Fibroblast of gingiva (primary cell): ENCODE measurements at regions not wholly inside any gene's neighbourhood (a gene's known extent, or its start where the extent isn't known, plus 50 kb on each side); places are given as distances from the start of the nearest gene placed in this dataset.

Experiments used
- DNase-seq: peaks from one replicate; pipeline ENCODE4 v3.0.0-alpha.2; 2011; ENCODE audit warnings: low read depth

DNA sequence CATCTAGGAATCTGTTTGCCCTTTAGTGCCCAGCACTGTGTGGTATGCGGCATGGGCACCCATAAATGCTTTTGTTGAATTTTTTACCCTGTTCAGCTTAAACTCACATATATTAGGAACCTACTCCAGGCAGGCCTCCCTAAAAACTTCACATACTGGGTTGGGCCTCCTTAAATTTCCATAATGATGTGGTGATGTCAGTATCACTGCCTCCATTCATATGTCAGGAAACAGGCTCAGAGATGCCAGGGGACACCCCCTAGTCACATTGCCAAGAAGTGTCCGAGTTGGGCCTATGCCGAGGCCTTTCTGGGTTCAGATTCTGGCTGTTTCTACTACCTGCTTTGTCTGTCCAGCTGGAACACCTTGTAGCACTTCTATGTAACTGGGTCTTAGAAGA lies 55.7 kb upstream of the RUNX3 start:
- DNase-seq, result no peak

DNA sequence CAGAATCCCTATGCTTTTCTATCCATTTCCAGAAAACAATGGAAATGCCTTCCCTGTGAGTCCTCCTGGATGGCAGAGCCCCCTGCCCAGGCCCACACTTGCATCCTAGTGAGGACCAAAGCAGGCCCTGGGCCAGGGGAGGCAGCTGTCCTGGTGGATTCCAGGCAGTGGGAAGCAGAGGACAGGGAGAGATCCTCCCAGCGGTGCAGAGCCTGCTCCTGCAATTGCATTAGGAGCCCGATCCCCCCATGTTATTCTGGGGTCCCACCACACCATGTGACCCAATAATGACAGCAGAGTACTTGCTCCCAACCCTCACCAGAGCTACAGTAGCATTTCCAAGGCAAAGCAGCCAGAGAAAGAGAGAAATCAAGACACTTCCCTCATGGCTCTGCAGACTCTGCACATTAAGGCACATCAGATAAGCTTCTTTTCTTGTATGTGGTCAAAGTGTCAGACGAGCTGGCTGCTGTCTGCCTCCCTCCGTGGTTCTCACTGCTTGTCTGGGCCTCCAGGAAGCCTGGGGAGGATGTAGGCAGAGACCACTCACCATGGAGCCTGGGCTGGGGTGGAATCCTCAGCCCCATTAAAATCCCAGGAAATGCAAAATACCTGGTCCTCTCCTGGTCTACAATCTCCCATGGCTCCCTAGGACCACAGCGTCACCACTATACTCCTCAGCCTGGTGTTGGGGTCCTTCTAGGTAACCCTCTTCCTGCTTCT lies 54.9 kb upstream of the RUNX3 start:
- DNase-seq, result no peak

DNA sequence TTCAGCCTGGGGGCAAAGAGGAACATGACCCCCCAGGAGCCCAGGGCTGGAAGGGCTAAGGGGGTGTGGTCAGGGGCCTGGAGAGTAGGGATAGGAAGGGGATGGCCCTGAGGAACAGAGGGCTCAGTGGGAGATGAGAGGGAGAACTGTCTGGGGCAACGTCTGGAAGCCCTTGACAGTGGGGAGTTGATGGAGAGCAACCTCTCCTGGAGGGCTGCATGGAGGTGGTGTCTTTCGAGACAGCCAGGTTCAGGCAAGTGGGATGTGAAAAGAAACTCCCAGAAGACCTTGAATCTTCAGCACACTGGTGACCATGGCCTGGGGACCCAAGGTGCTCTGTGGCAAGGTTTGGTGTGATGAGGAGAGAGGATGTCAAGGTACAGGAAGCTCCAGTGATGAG lies 54.2 kb upstream of the RUNX3 start:
- no peak for DNase-seq

DNA sequence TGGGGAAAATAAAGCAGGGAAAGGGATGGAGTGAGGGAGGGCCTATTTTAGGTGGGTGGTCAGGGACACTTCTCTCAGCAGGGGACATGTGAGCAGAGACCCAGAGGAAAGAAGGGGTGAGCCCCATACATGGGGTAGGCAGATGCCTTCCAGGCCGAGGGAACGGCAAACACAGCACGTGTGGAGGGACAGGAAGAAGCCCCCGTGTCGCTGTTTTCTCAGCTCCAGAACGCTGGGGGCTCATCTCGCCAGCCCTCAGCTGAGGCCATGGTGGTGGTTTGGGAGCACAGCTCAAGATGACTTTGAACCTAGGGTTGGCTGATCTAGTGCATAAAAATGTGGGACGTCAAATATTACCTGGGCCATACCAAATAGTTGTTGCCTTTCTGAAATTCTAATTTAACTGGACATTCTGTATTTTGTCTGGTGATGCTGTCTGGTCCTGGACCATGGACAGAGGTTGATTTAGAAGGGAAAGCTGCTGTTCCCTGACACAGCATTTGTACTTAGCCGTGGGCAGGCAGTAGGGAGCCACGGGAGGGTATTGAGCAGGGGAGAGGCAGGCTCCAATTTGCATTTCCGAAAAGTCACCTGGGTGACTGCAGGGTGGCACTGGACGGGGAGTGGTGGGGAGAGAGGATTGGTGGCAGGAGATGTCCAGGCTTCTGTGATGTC lies 53.1 kb upstream of the RUNX3 start:
- no peak for DNase-seq

DNA sequence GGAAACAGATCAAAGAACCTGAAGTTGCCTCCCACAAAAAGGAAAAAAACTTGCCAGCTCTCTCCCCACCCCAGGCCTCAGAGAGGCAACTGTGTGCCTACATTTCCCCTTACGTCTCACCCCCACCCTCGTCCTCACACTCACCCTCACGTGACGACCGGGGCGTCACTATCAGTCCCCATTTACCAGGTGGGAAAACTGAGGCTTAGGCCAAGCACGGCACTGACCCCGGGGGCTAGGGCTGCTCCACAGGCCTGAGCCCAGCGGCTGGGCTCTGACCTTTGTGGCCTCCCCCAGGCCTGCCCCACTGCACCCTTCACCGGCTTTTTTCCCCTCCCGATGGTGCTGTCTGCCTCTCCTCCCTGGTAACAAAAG lies 51.5 kb upstream of the RUNX3 start:
- DNase-seq, result no peak

DNA sequence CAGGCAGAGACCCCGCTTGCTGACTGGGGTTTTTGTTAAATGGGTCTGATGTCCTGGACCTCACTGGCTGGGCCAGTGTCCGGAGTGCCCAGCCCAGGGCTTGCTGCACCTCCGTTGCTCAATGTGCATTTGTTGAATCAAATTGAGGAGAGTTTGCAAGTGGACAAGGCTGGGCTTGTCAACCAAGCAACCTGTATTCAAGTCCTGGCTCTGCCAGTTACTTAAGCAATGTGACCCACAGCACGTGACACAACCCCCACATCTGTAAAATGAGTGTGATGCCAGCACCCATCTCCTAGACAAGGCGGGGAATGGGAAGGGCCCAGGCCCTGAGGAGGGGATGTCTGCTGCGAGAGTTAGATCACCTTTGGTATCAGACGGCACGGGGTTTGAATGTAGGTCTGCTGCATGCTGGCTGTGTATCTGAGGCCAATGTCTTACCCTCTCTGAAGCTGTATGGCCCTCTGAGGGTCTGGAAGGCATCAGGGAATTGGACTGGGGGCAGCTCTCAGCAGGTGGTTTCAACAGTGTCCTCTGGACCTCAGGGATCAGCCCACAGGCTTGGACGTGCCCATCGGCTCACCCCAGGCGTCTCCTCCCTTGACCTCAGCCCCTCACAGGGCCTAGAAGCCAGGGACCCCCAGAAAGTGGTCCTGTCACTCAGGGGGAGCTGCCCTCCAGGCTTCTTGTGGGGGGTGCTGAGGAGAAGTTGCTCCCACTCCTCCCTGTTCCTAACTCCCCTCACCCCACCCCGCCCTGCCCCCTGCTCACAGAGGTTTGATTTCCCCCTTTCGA lies 51.0 kb upstream of the RUNX3 start:
- no peak for DNase-seq
